HFFc6 (cell line): ENCODE measurements at regions not wholly inside any gene's neighbourhood (a gene's known extent, or its start where the extent isn't known, plus 50 kb on each side); places are given as distances from the start of the nearest gene placed in this dataset.

Experiments
- DNase-seq: peaks from one replicate; pipeline ENCODE4 v3.0.0-alpha.2; 2018
- H3K27ac Mint-ChIP-seq: 2 replicates; pipeline ENCODE4 v1.8.0; 2020; ENCODE audit warnings: mild to moderate bottlenecking, mixed read lengths
- H3K27me3 Mint-ChIP-seq: 2 replicates; pipeline ENCODE4 v1.8.0; 2021; ENCODE audit warnings: mild to moderate bottlenecking, moderate library complexity, mixed read lengths; ENCODE audit not compliant: insufficient read depth
- H3K36me3 Mint-ChIP-seq: 2 replicates; pipeline ENCODE4 v1.8.0; 2021; ENCODE audit warnings: low read depth, mixed read lengths
- H3K4me1 Mint-ChIP-seq: 2 replicates; pipeline ENCODE4 v1.8.0; 2020; ENCODE audit warnings: low read depth, mixed read lengths
- H3K4me3 Mint-ChIP-seq: 2 replicates; pipeline ENCODE4 v1.8.0; 2020; ENCODE audit warnings: mild to moderate bottlenecking, moderate library complexity, mixed read lengths
- H3K9me3 Mint-ChIP-seq: 2 replicates; pipeline ENCODE4 v1.8.0; 2020; ENCODE audit warnings: mild to moderate bottlenecking, mixed read lengths
- TF ChIP-seq, protein P1 (sequence below): fragments of 200-600 bp; sonication (generic); IDR thresholded peaks from 2 replicates; pipeline ENCODE4 v1.5.0; 2021; ENCODE audit warnings: antibody characterized with exemption, mild to moderate bottlenecking

DNA sequence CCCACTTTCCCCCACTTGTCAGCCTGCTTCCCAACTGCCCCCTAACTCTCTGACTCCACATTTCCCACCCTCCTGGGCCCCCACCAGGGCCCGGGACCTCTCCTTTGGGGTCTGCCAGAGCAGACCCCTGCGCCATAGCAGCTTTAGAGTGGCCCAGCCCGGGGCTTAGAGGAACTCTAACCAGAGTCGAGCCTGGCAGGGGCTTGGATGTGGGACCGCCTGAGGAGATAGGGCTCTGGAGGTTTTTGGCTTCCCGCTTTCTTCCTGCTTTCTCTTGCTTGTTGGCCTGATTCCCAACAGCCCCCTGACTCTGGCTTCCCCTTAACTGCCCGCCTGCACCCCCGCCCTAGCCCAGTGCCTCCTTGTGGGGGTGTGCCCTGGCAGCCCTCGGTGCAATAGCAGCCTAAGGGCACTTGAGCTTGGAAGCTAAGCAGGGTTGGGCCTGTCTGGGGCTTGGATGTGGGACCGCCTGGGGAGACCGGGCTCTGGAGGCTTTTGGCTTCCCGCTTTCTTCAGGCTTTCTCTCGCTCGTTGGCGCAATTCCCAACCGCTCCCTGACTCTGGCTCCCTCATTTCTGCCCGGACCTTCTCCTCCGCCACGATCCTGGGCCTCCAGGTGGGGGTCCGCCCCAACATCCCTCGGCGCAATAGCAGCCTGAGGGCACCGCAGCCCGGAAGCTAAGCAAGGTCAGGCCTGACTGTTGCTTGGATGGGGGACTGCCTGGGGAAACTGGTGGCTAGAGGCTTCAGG, 2292.0 kb downstream of the TP53TG3F start:
- Mint-ChIP-seq H3K36me3 (no peaks in the 10 kb centered on the region), H3K4me1 (no peaks in the 10 kb centered on the region), H3K27ac (no peak overlapping the region), H3K27me3 (peaks cover 4% of the 10 kb centered on the region), H3K4me3 (no peak overlapping the region), H3K9me3 (peaks cover 29% of the 10 kb centered on the region)
- DNase-seq: no peak
- TF ChIP-seq, protein P1, sequence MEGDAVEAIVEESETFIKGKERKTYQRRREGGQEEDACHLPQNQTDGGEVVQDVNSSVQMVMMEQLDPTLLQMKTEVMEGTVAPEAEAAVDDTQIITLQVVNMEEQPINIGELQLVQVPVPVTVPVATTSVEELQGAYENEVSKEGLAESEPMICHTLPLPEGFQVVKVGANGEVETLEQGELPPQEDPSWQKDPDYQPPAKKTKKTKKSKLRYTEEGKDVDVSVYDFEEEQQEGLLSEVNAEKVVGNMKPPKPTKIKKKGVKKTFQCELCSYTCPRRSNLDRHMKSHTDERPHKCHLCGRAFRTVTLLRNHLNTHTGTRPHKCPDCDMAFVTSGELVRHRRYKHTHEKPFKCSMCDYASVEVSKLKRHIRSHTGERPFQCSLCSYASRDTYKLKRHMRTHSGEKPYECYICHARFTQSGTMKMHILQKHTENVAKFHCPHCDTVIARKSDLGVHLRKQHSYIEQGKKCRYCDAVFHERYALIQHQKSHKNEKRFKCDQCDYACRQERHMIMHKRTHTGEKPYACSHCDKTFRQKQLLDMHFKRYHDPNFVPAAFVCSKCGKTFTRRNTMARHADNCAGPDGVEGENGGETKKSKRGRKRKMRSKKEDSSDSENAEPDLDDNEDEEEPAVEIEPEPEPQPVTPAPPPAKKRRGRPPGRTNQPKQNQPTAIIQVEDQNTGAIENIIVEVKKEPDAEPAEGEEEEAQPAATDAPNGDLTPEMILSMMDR: no peak

DNA sequence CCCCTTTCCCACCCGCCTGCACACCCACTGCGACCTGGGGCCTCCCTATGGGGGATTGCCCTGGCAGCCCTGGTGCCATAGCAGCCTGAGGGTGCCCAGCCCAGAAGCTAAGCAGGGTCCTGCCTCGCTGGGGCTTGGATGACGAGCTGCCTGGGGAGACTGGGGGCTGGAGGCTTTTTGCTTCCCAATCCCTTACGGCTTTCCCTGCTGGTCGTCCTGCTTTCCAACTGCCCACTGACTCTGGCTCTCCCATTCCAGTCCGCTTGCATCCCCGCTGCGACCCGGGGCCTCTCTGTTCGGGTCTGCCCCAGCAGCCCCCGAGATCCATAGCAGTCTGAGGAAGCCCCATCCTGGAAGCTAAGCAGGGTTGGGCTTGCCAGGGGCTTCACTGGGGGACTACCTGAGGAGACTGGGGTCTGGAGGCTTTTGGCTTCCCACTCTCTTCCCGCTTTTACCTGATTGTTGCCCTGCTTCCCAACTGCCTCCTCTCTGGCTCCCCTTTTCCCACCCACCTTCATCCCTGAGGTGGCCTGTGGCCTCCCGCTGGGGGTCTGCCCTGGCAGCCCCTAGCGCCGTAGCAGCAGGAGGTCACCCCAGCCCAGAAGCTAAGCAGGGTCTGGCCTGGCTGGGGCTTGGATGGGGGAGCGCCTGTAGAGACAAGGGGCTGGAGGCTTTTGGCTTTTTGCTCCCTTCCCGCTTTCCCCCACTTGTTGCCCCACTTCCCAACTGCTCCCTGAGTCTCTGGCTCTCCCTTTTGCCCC, 2292.8 kb downstream of the TP53TG3F start:
- Mint-ChIP-seq H3K4me1 (no peaks in the 10 kb centered on the region), H3K36me3 (no peaks in the 10 kb centered on the region)

DNA sequence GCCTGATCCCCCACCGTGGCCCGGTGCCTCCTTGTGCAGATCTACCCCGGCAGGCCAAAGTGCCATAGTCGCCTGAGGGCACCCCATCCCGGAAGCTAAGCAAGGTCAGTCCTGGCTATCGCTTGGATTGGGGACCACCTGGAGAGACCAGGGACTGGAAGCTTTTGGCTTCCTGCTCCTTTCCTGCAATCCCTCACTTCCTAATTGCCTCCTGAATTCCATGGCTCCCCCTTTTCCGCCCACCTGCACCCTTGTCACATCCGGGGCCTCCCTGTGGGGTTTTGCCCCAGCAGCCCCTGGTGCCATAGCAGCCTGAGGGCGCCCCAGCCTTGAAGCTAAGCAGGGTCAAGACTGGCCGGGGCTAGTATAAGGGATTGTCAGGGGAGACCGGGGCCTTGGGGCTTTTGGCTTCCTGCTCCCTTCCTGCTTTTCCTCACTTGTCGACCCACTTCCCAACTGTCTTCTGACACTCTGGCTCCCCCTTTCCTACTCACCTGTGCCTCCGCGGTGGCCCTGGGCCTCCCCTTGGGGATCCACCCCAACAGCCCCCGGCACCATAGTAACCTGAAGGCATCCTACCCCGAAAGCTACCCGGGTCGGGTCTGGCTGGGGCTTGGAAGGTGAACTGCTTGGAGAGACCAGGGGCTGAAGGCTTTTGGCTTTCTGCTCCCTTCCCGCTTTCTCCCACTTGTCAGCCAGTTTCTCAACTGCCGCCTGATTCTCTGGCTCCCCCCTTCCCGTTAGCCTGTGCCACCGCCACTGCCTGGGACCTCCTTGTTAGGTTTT, 2293.6 kb downstream of the TP53TG3F start:
- Mint-ChIP-seq H3K9me3 (peaks cover 23% of the 10 kb centered on the region), H3K27me3 (peaks cover 4% of the 10 kb centered on the region), H3K4me3 (no peak overlapping the region), H3K27ac (no peak overlapping the region), H3K36me3 (no peaks in the 10 kb centered on the region), H3K4me1 (no peaks in the 10 kb centered on the region)
- DNase-seq: no peak
- TF ChIP-seq, protein P1: no peak

More for the DNA sequence above, 2292.8 kb downstream of the TP53TG3F start:
- Mint-ChIP-seq H3K4me3 (no peak overlapping the region), H3K27me3 (peaks cover 4% of the 10 kb centered on the region), H3K27ac (no peak overlapping the region), H3K9me3 (peaks cover 27% of the 10 kb centered on the region)
- TF ChIP-seq, protein P1: no peak
- no peak for DNase-seq

DNA sequence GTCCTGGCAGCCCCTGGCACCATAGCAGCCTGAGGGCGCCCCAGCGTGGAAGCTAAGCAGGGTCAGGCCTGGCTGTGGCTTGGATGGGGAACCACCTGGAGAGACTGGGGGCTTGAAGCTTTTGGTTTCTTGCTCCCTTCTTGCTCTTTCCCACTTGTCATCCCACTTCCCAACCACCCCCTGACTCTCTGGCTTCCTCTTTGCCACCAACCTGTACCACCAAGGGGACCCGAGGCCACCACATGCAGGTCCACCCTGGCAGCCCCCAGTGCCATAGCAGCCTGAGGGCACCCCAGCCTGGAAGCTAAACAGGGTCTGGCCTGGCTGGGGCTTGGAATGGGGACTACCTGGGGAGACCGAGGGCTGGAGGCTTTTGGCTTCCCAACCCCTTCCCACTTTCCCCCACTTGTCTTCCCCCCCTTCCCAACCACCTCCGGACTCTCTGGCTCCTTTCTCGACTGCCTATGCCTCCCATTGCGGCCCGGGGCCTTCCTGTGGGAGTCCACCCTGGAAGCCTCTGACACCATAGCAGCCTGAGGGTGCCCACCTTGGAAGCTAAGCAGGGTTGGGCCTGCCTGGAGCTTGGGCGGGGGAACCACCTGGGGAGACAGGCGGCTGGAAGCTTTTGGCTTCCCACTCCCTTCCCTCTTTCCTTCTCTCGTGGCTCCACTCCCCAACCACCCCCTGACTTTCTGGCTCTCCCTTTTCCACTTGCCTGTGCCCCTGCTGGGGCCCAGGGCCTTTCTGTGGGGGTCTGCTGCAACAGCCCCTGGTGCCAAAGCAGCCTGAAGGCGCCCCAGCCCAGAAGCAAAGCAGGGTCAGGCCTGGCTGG, 2294.4 kb downstream of the TP53TG3F start:
- TF ChIP-seq, protein P1: no peak
- Mint-ChIP-seq H3K4me3 (no peak overlapping the region), H3K27me3 (peaks cover 4% of the 10 kb centered on the region), H3K36me3 (no peaks in the 10 kb centered on the region), H3K9me3 (peaks cover 23% of the 10 kb centered on the region), H3K27ac (no peak overlapping the region), H3K4me1 (no peaks in the 10 kb centered on the region)
- DNase-seq: no peak
